K562 (cell line): ENCODE measurements at regions not wholly inside any gene's neighbourhood (a gene's known extent, or its start where the extent isn't known, plus 50 kb on each side); places are given as distances from the start of the nearest gene placed in this dataset.

Experiments
- ATAC-seq: fragments of 200-7000 bp; cut with Tn5 transposase; 3 replicates; pipeline ENCODE4 v1.9.1; 2020; ENCODE audit warnings: moderate library complexity
- BruUV-seq: library from RNA; stranded (reverse); fragments of 400-500 nt; replicated peaks from 2 replicates; lab custom pipeline; 2021; lab: Mats Ljungman, UMichigan
- CTCF ChIA-PET: fragments of 300-600 bp; formaldehyde crosslinking; extraction: SDS; loops from one replicate; lab custom pipeline; 2021; ENCODE audit warnings: low intra/inter-chr PET ratio; lab: Yijun Ruan, JAX
- POLR2A ChIA-PET: fragments of 300-600, 350-650 bp; sonication (Branson Sonifier 250); formaldehyde crosslinking; extraction: SDS; loops from one replicate; lab custom pipeline; 2021; ENCODE audit warnings: antibody characterized with exemption, inconsistent platforms; lab: Yijun Ruan, JAX
- DNase-seq, 4 experiments: peaks; one replicate each; pipeline versions ENCODE4 v3.0.0 to v3.0.0-alpha.2; 2011 to 2018; ENCODE audit warnings: low spot score in 3 of 4, mixed read lengths in 3 of 4; ENCODE audit errors: extremely low read depth in 1 of 4
- FAIRE-seq: peaks from 2 replicates; lab custom pipeline; 2011; peaks lifted over from hg19 to GRCh38; lab: Jason Lieb, UNC
- H2AFZ ChIP-seq: 2 replicates; pipeline ENCODE4 v1.6.0; 2011; ENCODE audit warnings: low read depth, low read length, control low read depth, inconsistent platforms
- H3K27ac ChIP-seq: fragments of 200-600 bp; 3 replicates; pipeline ENCODE4 v1.8.0; 2011; ENCODE audit warnings: low read depth, mild to moderate bottlenecking, control low read depth, inconsistent platforms, low read length, moderate library complexity, mixed read lengths; ENCODE audit errors: extremely low read depth
- H3K27me3 ChIP-seq, 2 experiments: fragments of 300-600 bp in 1 of 2; 2 replicates in 1 of 2; 3 replicates in 1 of 2; pipeline versions ENCODE4 v1.6.0 to v1.8.0; 2011; ENCODE audit warnings: inconsistent platforms in 2 of 2, low read length in 2 of 2, mild to moderate bottlenecking in 1 of 2, mixed read lengths in 1 of 2, moderate library complexity in 1 of 2; ENCODE audit not compliant: control insufficient read depth in 2 of 2, insufficient read depth in 2 of 2
- H3K36me3 ChIP-seq: fragments of 300-600 bp; 3 replicates; pipeline ENCODE4 v1.8.0; 2011; ENCODE audit warnings: mild to moderate bottlenecking, low read length, inconsistent platforms; ENCODE audit not compliant: control insufficient read depth, insufficient read depth
- H3K4me1 ChIP-seq, 2 experiments: fragments of 200-600 bp in 1 of 2; replicated peaks in 1 of 2; 2 replicates in 1 of 2; 3 replicates in 1 of 2; pipeline versions ENCODE4 v1.5.1 to v1.8.0; 2011; ENCODE audit warnings: inconsistent platforms in 2 of 2, low read length in 2 of 2, mild to moderate bottlenecking in 1 of 2, mixed read lengths in 1 of 2, moderate library complexity in 1 of 2; ENCODE audit not compliant: control insufficient read depth in 2 of 2, insufficient read depth in 2 of 2
- H3K4me2 ChIP-seq: 2 replicates; pipeline ENCODE4 v1.6.1; 2011; ENCODE audit warnings: low read length, control low read depth, inconsistent platforms, mixed read lengths; ENCODE audit not compliant: insufficient read depth
- H3K4me3 ChIP-seq: fragments of 200-600 bp; sonication (generic), shearing (Covaris generic); 2 replicates; pipeline ENCODE4 v1.5.1; 2016; ENCODE audit warnings: control low read depth, inconsistent platforms
- H3K79me2 ChIP-seq: fragments of 200-600 bp; 3 replicates; pipeline ENCODE4 v1.8.0; 2011; ENCODE audit warnings: low read length, inconsistent platforms; ENCODE audit not compliant: control insufficient read depth, insufficient read depth
- H3K9ac ChIP-seq, 2 experiments: 2 replicates each; pipeline versions ENCODE4 v1.6.0 to v1.6.1; 2011; ENCODE audit warnings: low read depth in 2 of 2, low read length in 2 of 2, control low read depth in 1 of 2, inconsistent platforms in 1 of 2, mild to moderate bottlenecking in 1 of 2, mixed read lengths in 1 of 2; ENCODE audit not compliant: insufficient read depth in 1 of 2
- H3K9me1 ChIP-seq: one replicate; pipeline ENCODE4 v1.6.0; 2011; ENCODE audit warnings: inconsistent platforms, mild to moderate bottlenecking, low read length, moderate library complexity; ENCODE audit not compliant: control insufficient read depth, insufficient read depth
- H3K9me3 ChIP-seq: replicated peaks from 2 replicates; pipeline ENCODE4 v1.5.1; 2011; ENCODE audit warnings: low read depth, low read length, inconsistent platforms; ENCODE audit not compliant: control insufficient read depth, insufficient read depth
- H4K20me1 ChIP-seq: replicated peaks from 2 replicates; pipeline ENCODE4 v1.6.1; 2011; ENCODE audit warnings: low read length, inconsistent platforms, mixed read lengths; ENCODE audit not compliant: control insufficient read depth, insufficient read depth
- ZNF407 ChIP-seq: fragments of 450-650 bp; IDR thresholded peaks from 2 replicates; pipeline ENCODE4 v1.6.1; 2016; ENCODE audit warnings: low read depth
- WGBS: fragments of 100-300 bp; shearing (Covaris generic); methylation state at CpG from one replicate; pipeline ENCODE4 v1.1.6; 2016; ENCODE audit warnings: low coverage, mixed read lengths; ENCODE audit not compliant: insufficient coverage; ENCODE audit errors: missing lambda C conversion rate; 5-methylcytosine and 5-hydroxymethylcytosine counted together
- in situ Hi-C: fragments of 300-500 bp; cut with MboI; formaldehyde crosslinking; loops from 4 replicates; pipeline ENCODE4 v1.15.0; 2018; ENCODE audit warnings: inconsistent platforms, mixed read lengths
- intact Hi-C: fragments of 100-400 bp; cut with micrococcal nuclease; formaldehyde crosslinking; loops from 2 replicates; pipeline ENCODE4 v1.14.2; 2022

GRCh38 chr22:34858066-34858465 is 207.9 kb upstream of the ISX start:
- POLR2A ChIA-PET = no interaction called here
- Histone ChIP-seq H3K79me2 (no peaks in the 10 kb centered on the region), H3K4me1 (no peaks in the 10 kb centered on the region), H3K9ac (no peak overlapping the region), H3K9me1 (no peaks in the 10 kb centered on the region), H2AFZ (no peak overlapping the region), H4K20me1 (no peaks in the 10 kb centered on the region), H3K36me3 (no peaks in the 10 kb centered on the region), H3K27ac (no peak overlapping the region), H3K4me3 (no peak overlapping the region), H3K27me3 (no peaks in the 10 kb centered on the region), H3K4me2 (no peak overlapping the region), H3K9me3 (no peaks in the 10 kb centered on the region)
- ATAC-seq (no peak), DNase-seq (no peak), FAIRE-seq (no peak)
- intact Hi-C loops = no loop called here
- in situ Hi-C loops = no loop called here
- WGBS = 0% methylated on average over 2 of the region's 2 CpGs
- TF ChIP-seq ZNF407 = no peak
- no TSS peak for BruUV-seq
- CTCF ChIA-PET = no interaction called here
